Activated effector memory CD4-positive, alpha-beta T cell treated with anti-CD3 and anti-CD28 coated beads, Interleukin-2, amount 50 U/mL, for 16 hours (primary cell): ENCODE measurements at regions not wholly inside any gene's neighbourhood (a gene's known extent, or its start where the extent isn't known, plus 50 kb on each side); places are given as distances from the start of the nearest gene placed in this dataset.

Source experiments
- DNase-seq: peaks from one replicate; pipeline ENCODE4 v3.0.0-alpha.2; 2020

DNA sequence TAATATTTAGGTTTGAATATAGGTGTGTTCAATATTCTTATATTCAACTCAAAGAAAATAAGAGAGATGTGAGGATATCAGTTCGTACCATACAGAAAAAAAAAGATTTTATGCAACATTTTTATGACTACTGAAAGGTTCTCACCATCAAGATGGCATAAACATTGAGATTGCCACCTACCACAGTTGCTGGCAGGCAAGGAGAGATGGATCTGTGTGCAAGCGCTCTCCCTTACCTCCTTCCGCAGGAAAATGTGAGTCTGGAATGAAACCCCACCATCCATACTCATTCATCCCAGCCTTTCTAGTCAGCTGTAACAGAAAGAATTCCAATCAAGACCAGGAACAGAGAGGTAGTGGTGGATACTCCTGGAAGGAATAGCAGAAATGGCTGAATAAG, 376.9 kb downstream of the PPP3CA start:
- no peak for DNase-seq

DNA sequence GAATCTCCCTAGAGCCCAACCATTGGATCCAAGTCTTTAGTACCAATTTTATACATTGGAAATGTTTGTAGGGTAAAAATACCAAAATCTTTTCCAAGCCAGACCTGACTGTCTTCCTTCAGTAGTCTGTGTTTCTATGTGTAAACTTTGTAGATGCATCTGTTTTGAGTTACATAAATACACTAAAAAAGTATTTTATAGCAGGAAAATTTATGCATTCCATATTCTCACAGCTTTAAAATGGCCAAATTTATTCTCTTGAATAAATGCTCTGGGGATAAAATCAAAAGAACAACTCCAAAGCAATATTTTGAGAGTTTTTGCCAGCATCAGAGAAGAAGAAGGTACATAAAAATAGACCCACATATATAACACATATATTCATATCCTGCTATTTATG, 377.4 kb downstream of the PPP3CA start:
- DNase-seq = no peak

DNA sequence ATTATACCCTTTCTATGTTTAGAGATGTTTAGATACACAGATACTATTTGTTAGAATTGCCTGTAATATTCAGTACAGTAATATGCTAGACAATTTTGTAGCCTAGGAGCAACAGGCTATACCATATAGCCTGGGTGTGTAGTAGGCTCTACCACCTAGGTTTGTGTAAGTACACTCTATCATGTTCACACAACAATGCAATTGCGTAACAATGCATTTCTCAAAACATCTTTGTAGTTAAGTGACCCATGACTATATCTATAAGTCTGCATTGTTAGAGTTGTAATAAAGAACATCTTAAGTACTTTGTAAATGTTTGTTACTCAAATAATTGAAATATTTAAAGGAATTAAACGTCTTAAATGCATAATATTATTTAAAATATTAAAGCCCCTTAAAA, 379.3 kb downstream of the PPP3CA start:
- no peak for DNase-seq

DNA sequence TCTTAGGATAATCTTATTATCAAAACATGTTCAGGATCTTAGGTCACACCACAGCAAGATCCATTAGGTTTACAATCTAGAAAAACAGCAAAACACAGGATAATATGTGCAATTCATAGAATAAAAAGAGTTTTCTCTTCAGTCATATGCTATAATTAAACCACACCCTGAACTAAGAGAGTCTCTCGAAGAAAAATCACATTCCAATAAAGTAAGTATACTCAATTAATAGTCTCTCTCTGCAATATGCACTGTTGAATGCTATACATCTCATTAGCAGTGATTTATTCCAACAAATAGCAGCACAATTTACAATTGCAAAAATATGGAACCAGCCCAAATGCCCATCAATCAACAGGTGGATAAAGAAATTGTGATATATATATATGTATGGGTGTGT, 383.7 kb downstream of the PPP3CA start:
- DNase-seq = no peak

DNA sequence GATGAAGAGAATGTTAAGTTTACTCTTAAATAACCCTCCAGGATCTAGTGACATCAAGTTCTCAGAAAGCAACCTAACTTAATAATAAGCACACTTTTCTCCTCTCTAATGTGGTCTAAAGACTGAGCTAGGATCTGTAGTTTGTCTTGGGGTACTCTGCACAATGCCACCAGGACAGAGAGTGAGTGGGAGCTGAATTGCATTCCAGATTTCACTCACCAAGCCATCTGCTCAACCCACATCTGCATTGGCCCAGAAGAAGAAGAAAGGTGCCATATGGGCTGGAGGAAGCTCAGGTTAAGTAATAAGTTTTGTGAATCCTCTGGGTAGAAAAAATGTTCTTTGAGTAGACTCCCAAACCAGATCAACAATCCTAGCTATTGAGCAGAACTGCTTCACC, 384.6 kb downstream of the PPP3CA start:
- no peak for DNase-seq

DNA sequence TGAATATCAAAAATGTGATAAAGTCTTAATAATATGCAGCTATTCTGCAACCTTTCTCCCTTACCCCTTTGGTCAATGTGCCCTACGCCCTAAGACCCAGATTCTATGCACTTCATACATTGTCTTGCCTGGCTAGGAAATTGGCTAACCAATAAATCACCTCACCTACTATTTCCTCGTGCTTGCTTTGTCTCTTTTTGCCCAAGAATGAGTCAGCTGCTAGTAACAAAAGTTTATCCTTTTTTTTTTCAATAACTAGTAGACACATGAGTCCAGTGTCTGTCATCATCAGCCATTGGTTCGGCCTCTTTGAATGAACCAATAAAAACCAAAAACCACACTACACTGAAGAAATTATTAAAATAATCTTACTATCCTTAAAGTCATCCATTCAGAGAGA, 387.1 kb downstream of the PPP3CA start:
- DNase-seq = no peak

DNA sequence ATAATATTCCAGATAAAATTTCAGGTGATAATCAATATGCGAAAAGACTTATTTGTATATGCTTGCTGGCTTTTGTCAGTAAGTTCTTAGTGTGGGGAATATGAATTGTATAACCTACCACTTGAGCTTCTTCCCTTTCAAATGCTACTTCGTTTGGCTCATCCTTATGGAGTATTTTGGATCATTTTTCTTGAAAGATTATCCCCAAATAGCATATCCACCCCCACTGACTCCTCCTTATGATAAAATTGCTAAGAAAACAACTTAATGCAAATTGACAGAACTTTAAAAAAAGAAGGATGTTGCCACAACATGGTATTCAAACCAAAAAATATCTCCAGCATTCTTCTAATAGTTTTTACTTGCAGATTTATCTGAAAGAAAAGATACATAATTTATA, 393.3 kb downstream of the PPP3CA start:
- no peak for DNase-seq

DNA sequence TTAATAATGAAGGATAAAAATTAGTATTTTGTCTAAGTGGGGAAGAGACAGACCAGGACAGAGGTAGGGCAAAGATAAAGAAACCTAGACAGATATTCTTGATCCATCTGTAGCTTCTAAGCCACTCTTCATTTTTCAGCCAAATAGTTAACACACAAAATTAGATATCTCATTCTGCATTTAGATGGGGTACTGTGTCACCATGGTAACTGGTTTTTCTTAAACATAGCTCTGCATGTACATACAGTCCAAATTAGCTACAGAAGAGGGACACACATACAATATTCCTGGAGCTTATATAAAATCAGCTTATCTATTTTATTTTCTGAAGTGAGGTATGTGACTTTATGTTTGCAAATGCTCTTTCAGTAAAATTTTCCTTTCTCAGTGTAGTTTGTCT, 393.7 kb downstream of the PPP3CA start:
- no peak for DNase-seq

DNA sequence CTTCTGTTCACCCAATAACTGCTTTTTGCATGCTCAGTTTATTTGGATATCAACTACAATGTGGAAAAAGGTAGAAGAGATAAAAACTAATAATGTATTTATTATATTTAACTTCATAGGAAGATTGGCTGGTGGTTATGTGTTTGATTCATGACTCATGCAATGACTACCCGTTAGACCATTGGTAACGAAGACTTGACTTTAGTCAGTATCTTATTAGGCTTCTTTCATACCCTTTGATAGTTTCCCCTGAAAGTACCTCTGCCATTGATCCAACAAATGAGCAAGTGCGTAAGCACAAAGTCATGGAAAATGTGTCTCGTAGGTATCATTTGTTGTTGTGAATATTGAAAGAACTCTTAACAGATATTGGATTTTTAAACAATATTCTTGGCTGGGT, 394.7 kb downstream of the PPP3CA start:
- no peak for DNase-seq

DNA sequence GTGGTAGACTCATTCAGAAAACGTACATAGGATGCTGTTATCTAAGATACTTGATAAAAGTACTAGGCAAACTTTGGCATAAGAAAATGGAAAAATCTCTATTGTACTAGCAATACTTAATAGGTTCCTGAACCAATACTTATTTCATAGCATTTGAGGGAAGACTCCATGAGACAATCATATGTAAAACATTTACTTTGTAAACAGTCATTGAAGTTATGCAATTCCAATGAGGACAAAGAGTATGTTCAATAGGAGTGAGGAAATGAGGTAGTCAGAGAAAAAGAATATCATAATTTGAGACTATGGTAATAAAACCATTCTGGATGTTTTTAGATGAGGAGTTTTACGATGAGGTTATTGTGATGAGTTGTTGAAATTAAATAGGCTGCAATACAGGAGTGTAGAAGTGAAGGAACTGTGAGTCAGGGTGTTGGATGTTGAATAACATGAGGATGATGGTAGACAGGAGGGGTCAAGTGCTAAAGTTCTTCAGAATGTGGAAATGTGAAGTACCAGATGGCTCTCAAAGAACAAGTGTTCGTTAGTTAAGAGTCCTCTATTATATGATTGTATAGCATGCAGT, 397.9 kb downstream of the PPP3CA start:
- no peak for DNase-seq

DNA sequence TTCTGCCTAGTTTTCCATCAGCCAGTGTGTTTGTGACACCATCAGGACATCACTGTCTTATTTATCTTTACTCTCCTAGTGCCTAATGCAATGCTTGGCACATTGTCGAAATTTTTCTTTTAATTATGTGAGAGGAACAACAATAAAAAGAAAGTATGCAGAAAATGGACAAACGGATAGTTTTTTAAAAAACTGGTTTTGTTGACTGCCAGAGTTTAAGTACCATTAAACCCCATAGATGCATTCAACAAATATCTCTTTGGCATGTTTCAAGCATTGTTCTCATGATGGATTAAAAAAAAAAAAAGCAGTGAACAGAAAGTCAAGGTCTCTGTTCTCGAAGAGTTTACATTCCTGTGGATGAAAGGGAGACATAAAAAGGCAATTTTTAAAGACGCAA, 398.4 kb downstream of the PPP3CA start:
- no peak for DNase-seq

DNA sequence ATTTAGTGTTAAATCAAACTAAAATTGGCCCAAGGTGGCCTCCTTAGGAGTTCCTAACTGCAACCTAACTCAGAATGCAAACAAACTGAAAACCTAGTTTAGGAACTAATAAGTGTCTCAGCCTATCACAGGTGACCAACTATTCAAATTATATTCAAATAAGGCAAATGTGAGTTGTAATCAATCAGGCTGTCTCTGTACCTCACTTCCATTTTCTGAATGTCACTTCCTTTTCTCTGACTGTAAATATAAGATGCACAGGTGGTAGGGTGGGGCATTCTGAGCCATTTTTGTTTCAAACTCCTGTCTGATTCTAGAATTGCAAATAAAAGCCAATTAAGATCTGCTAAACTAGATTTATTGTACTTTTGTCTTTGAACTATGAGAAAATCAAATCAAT, 401.5 kb downstream of the PPP3CA start:
- DNase-seq = no peak

DNA sequence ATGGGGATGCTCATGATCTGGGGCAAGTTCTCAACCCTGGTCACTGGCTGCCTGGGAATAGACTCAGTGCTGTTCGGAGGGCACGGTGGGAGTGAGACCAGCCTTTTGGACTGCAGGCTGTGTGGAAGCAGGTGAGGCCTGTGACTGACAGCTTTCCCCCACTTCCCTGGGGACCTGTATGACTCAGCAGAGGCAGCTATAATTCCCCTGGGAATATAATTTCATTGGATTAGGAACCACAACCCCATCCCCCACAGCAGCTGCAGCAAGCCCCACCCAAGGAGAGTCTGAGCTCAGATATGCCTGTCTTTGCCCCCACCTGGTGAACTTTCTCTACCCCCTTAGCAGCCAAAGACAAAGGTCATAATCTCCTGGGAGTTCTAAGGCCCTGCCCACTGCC, 408.6 kb downstream of the PPP3CA start:
- no peak for DNase-seq

DNA sequence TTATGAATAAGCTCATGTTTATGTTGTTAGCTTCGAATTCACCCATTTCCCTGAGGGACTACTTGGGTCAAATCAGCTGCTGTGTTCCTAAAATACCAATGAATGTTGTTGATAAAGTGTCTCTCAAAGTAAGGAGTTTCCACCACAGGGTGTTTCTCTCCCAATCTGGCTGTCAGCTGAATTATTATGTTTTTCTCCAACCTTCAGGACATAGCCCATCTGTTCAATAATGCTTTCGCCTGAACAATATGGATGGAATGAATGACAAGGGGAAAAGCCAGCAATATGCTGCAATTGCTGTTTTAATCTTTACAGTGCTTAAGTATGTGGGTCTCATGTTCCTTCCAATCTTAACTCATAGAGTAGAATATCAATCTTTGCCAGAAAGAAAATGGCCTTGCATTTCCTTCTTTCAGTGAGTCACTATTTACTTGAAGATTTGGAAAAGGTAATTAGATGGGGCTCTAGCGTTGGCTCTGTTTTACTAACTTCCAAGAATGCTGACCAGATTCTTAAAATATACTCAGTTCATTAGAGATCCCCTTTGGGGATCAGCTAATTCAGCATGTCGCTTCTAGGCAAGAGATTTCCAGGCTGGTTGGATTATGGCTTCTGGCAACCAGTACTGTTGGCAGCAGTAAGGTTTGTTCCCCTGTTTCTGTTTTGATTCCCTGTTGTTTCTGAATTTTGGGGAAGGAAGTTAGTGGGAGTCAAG, 410.5 kb downstream of the PPP3CA start:
- no peak for DNase-seq

DNA sequence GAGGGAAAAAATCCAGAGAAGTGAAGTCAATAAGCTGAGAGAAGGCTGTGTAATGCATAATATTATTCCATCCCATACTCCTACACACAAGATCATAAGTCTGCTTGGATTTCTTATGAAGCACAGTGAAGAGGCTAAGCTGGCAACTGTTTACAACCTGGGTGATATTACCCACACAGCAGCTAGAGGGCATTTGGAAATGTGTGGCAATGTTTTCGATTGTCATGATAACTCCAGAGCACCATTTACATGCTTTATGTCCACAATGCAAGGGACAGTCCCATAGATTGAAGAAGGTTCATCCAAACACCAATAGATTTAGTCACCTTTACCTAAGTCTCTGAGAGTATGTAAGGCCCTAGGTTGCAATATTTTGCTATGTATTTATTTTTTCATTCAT, 412.2 kb downstream of the PPP3CA start:
- no peak for DNase-seq

DNA sequence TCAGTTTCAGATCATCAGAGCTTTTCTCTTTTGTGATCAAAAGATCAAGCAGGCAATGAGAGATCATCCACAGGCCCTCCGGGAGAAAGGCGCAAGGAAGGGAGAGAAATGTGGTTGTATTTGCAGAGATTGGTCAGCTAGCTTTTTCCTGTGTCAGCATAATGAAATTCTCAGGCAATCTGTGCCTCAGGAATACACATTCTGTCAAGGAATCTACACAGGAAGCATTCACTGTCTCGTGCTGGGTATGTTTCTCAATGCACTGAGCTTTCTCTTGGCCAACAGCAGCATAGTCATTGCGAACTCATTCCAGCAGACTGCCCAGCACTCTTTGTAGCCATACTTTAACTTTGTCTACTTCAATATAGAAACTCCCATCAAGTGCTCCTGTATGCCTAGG, 413.7 kb downstream of the PPP3CA start:
- DNase-seq = no peak

DNA sequence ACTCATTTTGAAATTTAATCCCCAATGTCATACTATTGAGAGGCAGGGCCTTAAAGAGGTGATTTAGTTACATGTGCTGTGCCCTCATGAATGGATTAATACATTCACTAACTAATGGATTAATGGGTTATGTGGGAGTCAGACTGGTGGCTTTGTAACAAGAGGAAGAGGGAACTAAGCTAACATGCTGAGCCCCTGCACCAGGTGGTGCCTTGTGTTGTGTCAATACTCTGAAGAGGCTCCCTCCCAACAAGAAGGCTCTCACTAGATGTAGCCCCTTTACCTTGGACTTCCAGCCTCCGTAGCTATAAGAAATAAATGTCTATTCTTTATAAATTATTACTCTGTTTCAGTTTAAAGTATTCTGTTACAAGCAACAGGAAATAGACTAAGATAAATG, 411.9 kb upstream of the EMCN start:
- DNase-seq = no peak

DNA sequence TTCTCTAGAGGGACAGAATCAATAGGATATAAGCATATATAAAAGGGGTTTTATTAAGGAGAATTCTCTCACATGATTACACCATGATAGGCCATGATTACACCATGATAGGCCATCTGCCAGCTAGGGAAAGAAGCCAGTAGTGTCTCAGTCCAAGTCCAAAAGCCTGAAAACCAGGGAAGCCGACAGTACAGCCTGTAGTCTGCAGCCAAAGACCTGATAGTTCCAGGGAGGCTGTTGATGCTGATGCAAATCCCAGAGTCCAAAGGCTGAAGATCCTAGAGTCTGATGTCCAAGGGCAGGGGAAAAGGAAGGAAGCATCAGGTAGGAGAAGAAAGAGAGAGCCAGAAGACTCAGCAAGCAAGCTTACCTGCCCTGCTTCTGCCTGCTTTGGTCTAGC, 411.3 kb upstream of the EMCN start:
- DNase-seq = no peak

DNA sequence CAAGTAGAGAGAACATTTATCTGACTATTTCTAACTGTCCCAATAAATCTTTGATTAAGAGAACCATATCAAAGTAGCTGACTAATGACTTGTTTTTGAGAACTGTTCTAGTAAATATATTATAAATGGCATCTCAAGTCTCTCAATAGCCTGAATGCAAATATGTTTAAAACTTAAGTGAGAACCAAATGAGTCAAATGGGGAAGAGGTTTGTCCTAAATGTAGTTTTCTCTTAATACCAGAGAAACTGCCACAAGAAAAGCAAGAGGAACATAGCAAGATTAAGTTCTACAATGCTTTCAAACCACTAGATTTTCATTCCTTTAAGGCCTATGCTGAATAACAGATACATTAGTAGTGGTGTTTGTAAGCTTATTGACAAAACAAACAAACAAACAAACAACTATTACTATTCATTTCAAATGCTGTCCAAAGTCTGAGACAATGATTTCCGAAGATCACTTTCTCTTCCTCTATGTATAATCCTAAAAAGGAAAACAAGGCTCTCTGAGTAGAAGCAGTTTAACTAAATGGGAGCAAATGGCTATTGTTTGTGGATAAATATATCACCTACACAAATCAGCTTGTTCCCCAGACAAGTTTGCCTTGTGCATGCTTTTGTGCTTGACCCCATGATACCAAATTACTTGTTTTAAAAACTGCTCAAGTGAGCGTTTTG, 408.4 kb upstream of the EMCN start:
- DNase-seq = no peak

DNA sequence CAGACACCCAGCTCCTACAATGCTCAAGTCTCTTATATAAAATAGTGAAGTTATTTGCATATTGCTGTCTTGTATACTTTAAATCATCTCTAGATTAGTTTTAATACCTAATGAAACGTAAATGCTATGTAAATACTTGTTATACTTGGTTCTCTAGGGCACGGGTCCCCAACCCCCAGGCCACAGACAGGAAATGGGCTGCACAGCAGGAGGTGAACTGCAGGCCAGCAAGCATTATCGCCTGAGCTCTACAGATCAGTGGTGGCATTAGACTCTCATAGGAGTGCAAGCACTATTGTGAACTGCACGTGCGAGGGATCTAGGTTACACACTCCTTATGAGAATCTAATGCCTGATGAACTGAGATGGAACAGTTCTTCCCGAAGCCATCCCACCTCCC, 395.9 kb upstream of the EMCN start:
- no peak for DNase-seq

DNA sequence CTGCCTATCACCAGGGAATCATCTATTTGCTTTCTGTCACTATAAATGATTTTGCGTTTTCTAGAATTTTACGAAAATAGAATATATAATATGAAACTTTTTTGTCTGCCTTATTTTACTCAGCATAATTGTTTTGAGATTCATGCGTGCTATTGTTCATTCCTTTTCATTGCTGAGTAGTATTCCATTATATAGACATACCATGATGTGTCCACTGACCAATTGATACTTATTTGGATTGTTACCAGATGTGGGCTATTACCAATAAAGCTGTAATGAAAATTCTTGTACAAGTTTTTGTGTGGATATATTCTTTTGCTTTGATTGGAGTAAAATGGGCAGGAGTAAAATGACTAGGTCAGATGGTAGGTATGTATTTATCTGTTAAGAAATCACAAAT, 390.7 kb upstream of the EMCN start:
- DNase-seq = no peak

DNA sequence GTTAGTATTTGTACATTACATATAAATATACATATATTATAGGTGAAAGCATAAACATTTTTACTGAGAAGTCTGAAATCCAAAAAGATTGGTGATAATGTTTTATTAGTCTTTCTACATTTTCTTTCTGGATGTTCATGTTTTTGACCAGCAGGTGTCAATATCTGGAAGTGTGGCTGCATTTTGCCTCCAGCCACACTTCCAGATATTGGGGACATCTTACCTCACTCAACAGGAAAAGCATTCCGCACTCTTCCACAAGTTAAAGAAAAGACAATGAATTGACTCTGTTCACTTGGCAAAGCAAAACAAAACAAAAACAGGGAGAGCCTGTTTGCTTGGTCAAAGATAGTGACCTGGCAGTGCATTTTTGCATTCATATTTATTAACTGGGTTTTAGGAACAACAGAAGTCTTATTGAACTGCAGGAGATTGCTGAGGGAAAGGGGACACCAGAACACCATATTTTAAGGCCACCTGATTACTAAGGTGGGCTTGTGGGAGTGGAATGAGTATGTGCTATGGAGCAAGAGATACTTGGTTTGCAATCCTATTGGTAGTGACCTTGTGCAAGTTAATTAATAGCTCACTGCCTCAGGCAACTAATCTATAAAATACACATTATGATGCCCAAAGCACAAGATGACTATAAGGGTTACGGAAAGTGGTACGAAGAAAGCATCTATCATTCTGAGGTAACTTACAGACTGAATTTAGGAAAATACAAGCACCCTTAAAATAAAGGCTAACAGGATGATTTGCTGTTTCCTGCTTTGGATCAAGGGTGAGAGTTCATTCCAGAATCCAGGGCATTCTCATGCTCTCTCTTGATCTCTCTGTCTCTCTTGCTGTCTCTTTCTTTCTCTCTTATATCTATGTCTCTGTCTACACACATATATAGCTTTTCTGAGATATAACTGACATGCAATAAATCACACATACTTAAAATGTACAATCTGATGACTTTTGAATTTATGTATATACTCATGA, 389.9 kb upstream of the EMCN start:
- DNase-seq = no peak

DNA sequence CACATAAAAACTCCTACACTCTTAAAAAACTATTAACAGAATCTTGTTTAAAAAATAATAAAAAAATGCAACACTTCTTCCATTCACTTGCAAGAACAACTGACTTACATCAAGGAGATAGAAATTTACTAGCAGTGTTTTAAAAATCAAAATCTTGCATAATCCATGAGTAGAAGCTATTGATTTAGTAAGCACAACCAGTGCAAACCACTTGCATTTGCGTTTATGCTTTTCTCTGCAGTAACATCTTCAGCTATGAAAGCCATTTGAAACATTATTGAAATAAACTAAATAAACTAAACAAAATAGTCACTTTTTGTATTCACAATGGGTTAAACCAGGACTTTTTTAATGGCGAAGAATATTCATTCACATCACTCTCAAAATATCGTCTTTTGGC, 389.2 kb upstream of the EMCN start:
- no peak for DNase-seq
